ENCODE measurements at regions not wholly inside any gene's neighbourhood (a gene's known extent, or its start where the extent isn't known, plus 50 kb on each side); places are given as distances from the start of the nearest gene placed in this dataset.
"Not testable (repeated sequence)": the region's sequence is repeated elsewhere in the genome, so short reads cannot be mapped to it uniquely, and the experiment has no call there.

GRCh38 chr6:140192018-140192417, 817.6 kb upstream of the CITED2 start:
- DNase-seq = no peak

DNA sequence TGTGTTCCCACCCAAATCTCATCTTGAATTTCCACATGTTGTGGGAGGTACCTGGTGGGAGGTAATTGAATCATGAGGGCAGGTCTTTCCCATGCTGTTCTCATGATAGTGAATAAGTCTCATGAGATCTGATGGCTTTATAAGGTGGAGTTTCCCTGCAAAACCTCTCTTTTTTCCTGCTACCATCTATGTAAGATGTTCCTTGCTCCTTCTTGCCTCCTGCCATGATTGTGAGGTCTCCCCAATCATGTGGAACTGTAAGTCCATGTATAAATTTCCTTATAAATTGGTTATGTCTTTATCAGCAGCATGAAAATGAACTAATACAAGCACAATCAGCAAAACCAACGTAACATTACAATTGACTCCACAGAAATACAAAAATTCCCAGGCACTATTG, 814.8 kb upstream of the CITED2 start:
- not testable (repeated sequence) for DNase-seq

DNA sequence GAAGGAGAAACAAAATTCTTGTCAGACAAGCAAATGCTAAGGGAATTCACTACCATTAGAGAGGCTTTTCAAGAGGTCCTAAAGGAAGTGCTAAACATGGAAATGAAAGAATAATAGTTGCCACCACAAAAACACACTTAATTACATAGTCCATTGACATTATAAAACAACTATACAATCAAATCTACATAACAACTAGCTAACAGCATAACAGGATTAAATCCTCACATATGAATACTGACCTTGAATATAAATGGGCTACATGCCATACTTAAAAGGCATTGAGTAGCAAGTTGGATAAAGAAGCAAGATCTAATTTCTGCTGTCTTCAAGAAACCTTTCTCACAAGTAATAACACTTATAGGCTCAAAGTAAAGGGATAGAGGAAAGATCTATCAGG, 811.5 kb upstream of the CITED2 start:
- no peak for DNase-seq

- DNase-seq = no peak
These were observed 809.4 kb upstream of the CITED2 start for GRCh38 chr6:140183881-140184280.

DNA sequence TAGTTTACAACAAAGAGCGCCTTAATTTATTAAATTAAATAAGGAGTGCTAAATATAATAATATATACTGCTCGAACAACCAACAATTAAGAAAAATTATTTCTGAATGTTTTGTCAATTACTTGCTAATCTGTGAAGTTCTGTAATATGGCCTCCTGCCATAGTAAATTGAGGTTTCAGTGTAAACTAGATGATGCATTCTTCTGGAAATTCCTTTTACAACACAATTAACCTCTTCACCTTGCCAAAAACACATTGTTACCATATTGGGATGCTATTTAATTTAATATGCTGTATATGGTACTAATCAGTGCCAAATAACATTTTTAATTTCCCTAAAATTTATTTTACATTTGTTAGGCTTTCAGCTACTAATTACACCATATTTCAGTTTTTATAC, 808.4 kb upstream of the CITED2 start:
- no peak for DNase-seq

GRCh38 chr6:140181876-140182275, 807.4 kb upstream of the CITED2 start:
- no peak for DNase-seq

DNA sequence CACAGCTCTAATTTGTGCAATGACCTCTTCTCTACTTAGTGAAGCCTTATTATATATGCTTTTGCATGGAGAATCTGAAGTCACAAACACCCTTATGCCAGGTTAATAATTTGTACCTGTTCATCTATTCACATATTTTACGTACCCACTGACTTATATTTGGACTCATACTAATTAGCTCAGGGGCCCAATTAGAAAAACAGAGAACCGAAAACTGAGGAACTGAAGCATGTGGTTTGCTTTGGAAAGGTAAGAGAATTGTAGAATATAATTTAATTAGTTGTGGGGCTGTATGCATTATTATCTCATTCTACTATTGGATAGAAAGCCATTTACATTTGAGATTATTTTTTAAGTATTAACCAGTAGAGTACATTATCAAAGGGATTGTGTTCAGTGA, 805.9 kb upstream of the CITED2 start:
- DNase-seq = no peak

GRCh38 chr6:140178935-140179334, 804.5 kb upstream of the CITED2 start:
- no peak for DNase-seq

DNA sequence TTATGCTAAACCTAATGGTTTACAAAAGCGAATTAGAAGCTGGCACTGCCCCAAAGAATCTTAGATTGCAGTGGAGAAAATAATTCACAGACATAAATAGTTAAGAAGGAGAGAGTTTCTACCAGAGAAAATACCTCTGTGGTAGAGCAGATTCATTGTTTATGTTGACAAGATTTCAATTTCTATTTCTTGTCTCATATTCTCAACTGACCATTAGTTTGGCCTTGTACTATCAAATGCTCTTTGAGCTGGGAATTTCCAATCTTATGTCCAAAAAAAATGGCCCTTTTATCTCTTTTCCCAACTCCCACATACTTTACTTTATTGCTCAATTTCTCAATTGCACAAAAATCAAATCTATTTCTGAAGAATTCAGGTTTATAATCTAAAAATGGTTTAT, 804.1 kb upstream of the CITED2 start:
- no peak for DNase-seq

- no peak for DNase-seq
These were observed 801.9 kb upstream of the CITED2 start for GRCh38 chr6:140176306-140176705.

- DNase-seq = no peak
These were observed 801.0 kb upstream of the CITED2 start for GRCh38 chr6:140175486-140175885.

DNA sequence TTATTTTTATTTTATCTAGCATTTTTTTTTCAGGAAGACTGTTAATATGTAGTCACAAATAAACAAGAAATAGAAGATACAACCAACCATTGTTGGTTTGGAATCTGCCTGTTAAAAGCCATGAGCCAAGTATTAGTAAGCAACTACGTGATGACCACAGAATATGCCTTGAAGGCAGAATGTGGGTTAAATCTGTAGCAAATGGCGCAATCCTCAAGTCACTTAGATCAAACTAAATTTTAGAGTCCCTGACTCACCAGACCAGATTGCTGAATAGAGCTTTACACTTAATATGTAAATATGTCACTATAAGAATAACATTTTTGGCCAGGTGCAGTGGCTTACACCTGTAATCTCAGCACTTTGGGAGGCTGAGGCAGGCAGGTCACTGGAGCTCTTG, 800.1 kb upstream of the CITED2 start:
- DNase-seq = no peak

DNA sequence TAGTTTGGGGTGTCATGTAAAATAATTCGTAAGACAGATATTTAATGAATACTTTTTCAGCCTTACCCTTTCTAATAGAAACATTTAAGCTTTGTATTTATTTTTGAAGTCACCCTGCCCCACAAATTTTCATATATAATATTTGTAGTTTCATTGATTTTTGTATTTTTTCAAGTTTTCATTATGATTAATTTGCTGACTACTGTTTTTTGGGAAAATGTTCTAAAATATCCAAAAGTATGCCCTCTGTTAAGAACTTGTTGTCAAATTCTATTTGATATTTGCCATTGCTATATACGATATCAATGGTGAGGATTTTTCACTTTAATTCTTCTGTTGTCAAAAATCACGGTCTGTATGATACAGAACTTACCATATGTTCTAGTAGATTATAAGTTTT, 793.9 kb upstream of the CITED2 start:
- DNase-seq = no peak

DNA sequence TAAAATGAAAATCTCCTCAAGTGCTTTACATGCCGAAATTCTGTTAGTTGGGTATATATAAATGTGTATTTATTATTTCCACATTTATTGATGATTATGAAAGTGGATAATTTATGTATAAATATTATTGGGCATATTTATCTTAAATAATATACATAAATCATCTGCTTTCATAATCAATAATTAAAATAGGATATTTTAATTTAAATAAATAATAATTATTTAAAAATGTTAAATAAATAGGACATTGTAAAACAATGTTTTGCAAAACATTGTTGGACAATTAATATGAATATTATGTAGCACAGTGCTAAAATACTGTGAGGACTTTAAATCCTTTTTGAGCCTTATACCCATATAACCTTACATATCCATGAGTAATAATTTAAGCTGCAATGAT, 786.5 kb upstream of the CITED2 start:
- DNase-seq = no peak

- no peak for DNase-seq
These were observed 786.0 kb upstream of the CITED2 start for GRCh38 chr6:140160494-140160893.

- DNase-seq = no peak
These were observed 781.7 kb upstream of the CITED2 start for GRCh38 chr6:140156131-140156530.

DNA sequence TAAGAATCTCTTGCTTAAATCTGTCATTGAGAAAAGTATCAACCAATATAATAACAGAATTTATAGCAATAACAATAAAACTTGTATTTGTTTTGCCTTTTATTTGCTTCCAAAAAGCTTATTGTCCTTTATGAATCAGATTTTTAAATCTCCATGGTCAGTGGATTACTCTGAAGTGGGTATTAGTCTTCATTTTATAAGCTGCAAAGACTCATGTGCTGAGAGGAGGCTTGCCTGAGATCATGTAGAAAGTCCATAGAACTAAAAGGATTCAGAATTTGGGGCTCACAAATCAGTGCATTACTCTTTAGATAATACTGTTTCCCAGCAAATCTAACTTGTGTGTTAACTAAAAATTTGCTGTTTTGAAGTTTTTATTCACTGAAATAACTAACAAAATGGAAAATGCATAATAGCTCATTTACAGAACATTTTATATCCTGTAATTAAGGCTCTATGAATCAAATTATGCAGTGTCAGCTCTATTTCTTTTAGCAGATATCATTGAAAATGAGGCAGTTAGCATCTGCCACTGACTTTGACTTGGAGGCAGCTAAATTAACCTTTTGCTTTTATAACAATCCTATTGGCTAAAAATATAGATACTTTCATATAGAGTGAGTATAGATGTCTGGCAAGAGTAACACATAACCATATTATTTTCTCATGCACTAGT, 781.1 kb upstream of the CITED2 start:
- no peak for DNase-seq

DNA sequence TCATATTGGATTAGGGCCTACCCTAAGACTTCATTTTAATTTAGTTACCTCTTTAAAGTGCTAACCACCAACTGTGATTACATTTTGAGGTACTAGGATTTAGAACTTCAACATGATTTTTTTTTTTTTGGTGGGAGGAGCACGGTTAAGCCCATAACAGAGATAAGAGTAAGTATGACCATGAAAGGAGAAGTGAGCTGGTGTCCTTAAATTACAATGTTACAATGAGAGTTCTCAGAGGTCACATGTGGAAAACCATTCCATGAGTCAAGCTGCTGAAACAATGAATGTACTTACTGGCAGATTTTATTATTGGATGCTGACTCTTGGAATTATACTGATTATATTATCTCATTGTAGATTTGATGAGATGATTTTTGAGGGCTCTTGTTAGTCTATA, 779.3 kb upstream of the CITED2 start:
- no peak for DNase-seq

GRCh38 chr6:140147825-140148814, 773.7 kb upstream of the CITED2 start:
- not testable (repeated sequence) for DNase-seq

DNA sequence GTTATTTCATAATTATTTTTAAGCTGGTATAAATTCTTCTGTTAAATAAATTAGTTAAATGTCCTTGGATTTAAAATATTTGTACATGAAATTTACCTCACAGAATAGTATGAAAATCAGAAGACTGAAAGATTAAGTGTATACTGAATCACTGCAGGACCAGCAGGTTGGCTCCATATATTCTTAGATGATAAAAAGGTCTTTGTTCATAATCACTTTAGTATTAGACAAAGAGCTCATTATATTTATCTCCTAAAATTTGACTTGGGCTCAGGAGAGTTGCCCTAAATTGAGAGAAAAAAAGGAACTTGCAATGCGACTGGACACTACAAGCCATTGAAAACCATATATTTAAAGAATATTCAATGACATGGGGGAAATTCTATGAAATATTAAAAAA, 766.4 kb upstream of the CITED2 start:
- no peak for DNase-seq

GRCh38 chr6:140138311-140139010, 764.0 kb upstream of the CITED2 start:
- DNase-seq = no peak

DNA sequence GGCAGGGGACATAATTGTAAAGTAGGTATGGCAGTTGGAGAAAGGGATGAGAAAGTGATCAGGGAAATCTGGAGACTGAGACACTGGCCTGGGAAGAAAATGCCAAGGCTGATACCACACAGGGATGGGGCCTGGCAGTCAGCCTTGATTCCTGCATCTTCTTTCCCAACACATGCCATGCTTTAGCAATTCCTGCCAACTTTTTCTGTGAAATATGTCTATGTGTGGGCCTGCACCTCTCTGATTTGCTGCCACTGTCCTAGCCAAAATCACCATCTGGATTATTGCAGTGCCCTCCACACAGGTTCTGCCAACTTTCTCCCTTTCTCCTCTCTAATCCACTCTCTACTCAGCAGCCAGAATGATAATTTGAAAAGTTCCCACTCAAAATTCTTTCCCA, 759.8 kb upstream of the CITED2 start:
- DNase-seq = no peak

DNA sequence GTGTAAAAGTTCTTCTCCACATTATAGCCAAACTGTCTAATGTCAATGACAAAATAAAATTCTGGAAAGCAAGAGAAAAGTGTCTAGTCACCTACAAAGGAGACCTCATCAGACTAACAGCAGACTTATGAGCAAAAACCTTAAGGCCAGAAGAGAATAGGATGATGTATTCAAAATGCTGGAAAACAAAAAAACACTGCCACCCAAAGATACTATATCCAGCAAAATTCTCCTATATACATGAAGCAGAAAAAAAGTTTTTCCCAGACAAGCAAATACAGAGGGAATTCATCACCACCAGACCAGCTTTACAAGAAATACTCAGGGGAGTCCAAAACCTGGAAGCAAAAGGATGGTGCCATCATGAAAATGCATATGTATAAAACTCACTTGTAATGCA, 755.6 kb upstream of the CITED2 start:
- no peak for DNase-seq

DNA sequence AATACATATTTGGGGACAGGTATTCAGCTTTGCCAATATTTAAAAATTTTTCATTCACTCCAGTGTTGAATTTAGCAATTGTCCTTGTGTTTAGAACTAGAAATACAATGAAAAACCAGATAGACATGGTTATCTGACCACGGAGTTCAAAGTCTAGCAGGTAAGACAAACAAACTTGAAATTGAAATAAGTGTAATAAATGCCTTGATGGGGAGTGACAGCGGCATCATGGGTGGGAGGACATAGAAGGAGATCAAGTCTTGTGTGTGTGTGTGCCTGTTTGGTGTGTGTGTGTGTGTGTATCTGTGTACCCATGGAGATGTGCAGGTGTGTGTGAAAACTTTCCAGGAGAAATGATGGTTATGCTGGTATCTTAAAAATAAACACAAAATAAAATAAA, 750.0 kb upstream of the CITED2 start:
- DNase-seq = no peak
